GM12878 (cell line): ENCODE measurements at regions not wholly inside any gene's neighbourhood (a gene's known extent, or its start where the extent isn't known, plus 50 kb on each side); places are given as distances from the start of the nearest gene placed in this dataset.

Experiments
- ATAC-seq: fragments of 200-7000 bp; cut with Tn5 transposase; 3 replicates; pipeline ENCODE4 v1.9.1; 2020; ENCODE audit warnings: mild to moderate bottlenecking, moderate library complexity
- BruUV-seq: library from RNA; stranded (reverse); fragments of 400-500 nt; replicated peaks from 2 replicates; lab custom pipeline; 2021; lab: Mats Ljungman, UMichigan
- CTCF ChIA-PET: fragments of 300-600 bp; sonication (Branson Sonifier 250); formaldehyde crosslinking; extraction: SDS; loops from one replicate; lab custom pipeline; 2021; ENCODE audit warnings: inconsistent platforms; lab: Yijun Ruan, JAX
- POLR2A ChIA-PET: fragments of 350-600 bp; formaldehyde crosslinking; extraction: SDS; loops from one replicate; lab custom pipeline; 2021; ENCODE audit warnings: inconsistent platforms; lab: Charles Lee
- RAD21 ChIA-PET: fragments of 300-600 bp; sonication (Branson Sonifier 250); formaldehyde crosslinking; loops from one replicate; lab custom pipeline; 2023; ENCODE audit warnings: antibody characterized with exemption; ENCODE audit not compliant: unreplicated experiment; lab: Charles Lee
- SMC1A ChIA-PET: fragments of 300-600 bp; sonication (Branson Sonifier 250); formaldehyde crosslinking; loops from one replicate; lab custom pipeline; 2023; ENCODE audit not compliant: unreplicated experiment, uncharacterized antibody; lab: Charles Lee
- DNase-seq: peaks from one replicate; pipeline ENCODE4 v3.0.0-alpha.2; 2011; ENCODE audit warnings: low read depth, low spot score
- FAIRE-seq: peaks from 3 replicates; lab custom pipeline; 2011; peaks lifted over from hg19 to GRCh38; lab: Jason Lieb, UNC
- H2AFZ ChIP-seq: 2 replicates; pipeline ENCODE4 v1.6.0; 2011; ENCODE audit warnings: low read depth, low read length, control low read depth; ENCODE audit not compliant: control insufficient read depth
- H3K27ac ChIP-seq: 2 replicates; pipeline ENCODE4 v1.5.1; 2011; ENCODE audit warnings: control low read depth; ENCODE audit not compliant: control insufficient read depth, insufficient read depth
- H3K27me3 ChIP-seq, 2 experiments: replicated peaks in 1 of 2; 2 replicates each; pipeline versions ENCODE4 v1.6.0 to v1.6.1; 2011; ENCODE audit warnings: low read length in 1 of 2; ENCODE audit not compliant: control insufficient read depth in 2 of 2, insufficient read depth in 2 of 2
- H3K36me3 ChIP-seq, 2 experiments: 2 replicates each; pipeline ENCODE4 v1.5.1; 2011; ENCODE audit warnings: low read length in 1 of 2; ENCODE audit not compliant: control insufficient read depth in 2 of 2, insufficient read depth in 2 of 2
- H3K4me1 ChIP-seq: 2 replicates; pipeline ENCODE4 v1.6.1; 2011; ENCODE audit warnings: mild to moderate bottlenecking, low read length, moderate library complexity, mixed read lengths; ENCODE audit not compliant: control insufficient read depth, insufficient read depth
- H3K4me2 ChIP-seq: 2 replicates; pipeline ENCODE4 v1.6.0; 2011; ENCODE audit warnings: control low read depth; ENCODE audit not compliant: control insufficient read depth, insufficient read depth
- H3K4me3 ChIP-seq: fragments of 200-600 bp; sonication (generic); 2 replicates; pipeline ENCODE4 v1.5.1; 2016
- H3K79me2 ChIP-seq: 2 replicates; pipeline ENCODE4 v1.6.0; 2011; ENCODE audit warnings: low read length; ENCODE audit not compliant: control insufficient read depth, insufficient read depth
- H3K9ac ChIP-seq: 2 replicates; pipeline ENCODE4 v1.8.0; 2011; ENCODE audit warnings: low read length, control low read depth, mixed read lengths; ENCODE audit not compliant: control insufficient read depth, insufficient read depth
- H3K9me3 ChIP-seq: replicated peaks from 3 replicates; pipeline ENCODE4 v1.5.1; 2011; ENCODE audit warnings: mild to moderate bottlenecking, low read length; ENCODE audit not compliant: control insufficient read depth, insufficient read depth
- H4K20me1 ChIP-seq: 2 replicates; pipeline ENCODE4 v1.6.0; 2011; ENCODE audit not compliant: control insufficient read depth, insufficient read depth
- CBX5 ChIP-seq: sonication (generic); IDR thresholded peaks from 2 replicates; pipeline ENCODE4 v1.6.1; 2016; ENCODE audit warnings: low read depth, moderate library complexity, mild to moderate bottlenecking, inconsistent platforms
- CHD4 ChIP-seq: fragments of 200-600 bp; sonication (generic); IDR thresholded peaks from 2 replicates; pipeline ENCODE4 v1.6.1; 2016; ENCODE audit warnings: mild to moderate bottlenecking
- FOXK2 ChIP-seq: fragments of 450-650 bp; IDR thresholded peaks from 2 replicates; pipeline ENCODE4 v1.6.1; 2017; ENCODE audit warnings: mild to moderate bottlenecking, moderate library complexity
- PAX5 ChIP-seq: IDR thresholded peaks from 2 replicates; pipeline ENCODE4 v1.6.1; 2011; ENCODE audit warnings: low read depth, low read length, borderline replicate concordance
- SMAD5 ChIP-seq: IDR thresholded peaks from 2 replicates; pipeline ENCODE4 v1.6.1; 2016; ENCODE audit warnings: antibody characterized with exemption, low read depth
- STAT1 ChIP-seq: fragments of 450-650 bp; conservative IDR thresholded peaks from 2 replicates; pipeline ENCODE4 v1.6.1; 2014; ENCODE audit warnings: antibody characterized with exemption, mild to moderate bottlenecking
- STAT3 ChIP-seq: IDR thresholded peaks from 2 replicates; pipeline ENCODE4 v1.6.1; 2011; ENCODE audit warnings: low read depth, low read length, improper control_type of control experiment
- WRNIP1 ChIP-seq: IDR thresholded peaks from 2 replicates; pipeline ENCODE4 v1.6.1; 2011; ENCODE audit warnings: low read depth, low read length, improper control_type of control experiment, borderline replicate concordance
- ZNF24 ChIP-seq: fragments of 450-650 bp; IDR thresholded peaks from 2 replicates; pipeline ENCODE4 v1.6.1; 2017; ENCODE audit warnings: antibody characterized with exemption, mild to moderate bottlenecking
- ZZZ3 ChIP-seq: IDR thresholded peaks from 2 replicates; pipeline ENCODE4 v1.6.1; 2011; ENCODE audit warnings: low read depth; ENCODE audit not compliant: control insufficient read depth, insufficient read length
- WGBS: methylation state at CpG from one replicate; pipeline ENCODE4 v1.1.6; 2016; ENCODE audit warnings: low lambda C conversion rate; ENCODE audit not compliant: insufficient replicate concordance, insufficient coverage; ENCODE audit errors: missing lambda C conversion rate; 5-methylcytosine and 5-hydroxymethylcytosine counted together
- in situ Hi-C: fragments of 300-500 bp; cut with MboI; formaldehyde crosslinking; loops from 9 replicates; pipeline ENCODE4 v1.14.3; 2018; ENCODE audit warnings: mixed read lengths
- intact Hi-C: fragments of 100-400 bp; cut with micrococcal nuclease; formaldehyde crosslinking; loops from one replicate; pipeline ENCODE4 v1.14.2; 2022; ENCODE audit not compliant: unreplicated experiment
- TF ChIP-seq, protein P1 (sequence below): IDR thresholded peaks from 2 replicates; pipeline ENCODE4 v1.6.1; 2012; ENCODE audit warnings: improper control_type of control experiment, low read depth, low read length; ENCODE audit not compliant: insufficient replicate concordance
- TF ChIP-seq, protein P2 (sequence below): fragments of 450-650 bp; IDR thresholded peaks from 2 replicates; pipeline ENCODE4 v1.6.1; 2018; ENCODE audit warnings: mild to moderate bottlenecking, low read depth, moderate library complexity; ENCODE audit not compliant: partially characterized antibody
- TF ChIP-seq, protein P3 (sequence below): fragments of 450-650 bp; IDR thresholded peaks from 2 replicates; pipeline ENCODE4 v1.6.1; 2016; ENCODE audit warnings: mild to moderate bottlenecking

DNA sequence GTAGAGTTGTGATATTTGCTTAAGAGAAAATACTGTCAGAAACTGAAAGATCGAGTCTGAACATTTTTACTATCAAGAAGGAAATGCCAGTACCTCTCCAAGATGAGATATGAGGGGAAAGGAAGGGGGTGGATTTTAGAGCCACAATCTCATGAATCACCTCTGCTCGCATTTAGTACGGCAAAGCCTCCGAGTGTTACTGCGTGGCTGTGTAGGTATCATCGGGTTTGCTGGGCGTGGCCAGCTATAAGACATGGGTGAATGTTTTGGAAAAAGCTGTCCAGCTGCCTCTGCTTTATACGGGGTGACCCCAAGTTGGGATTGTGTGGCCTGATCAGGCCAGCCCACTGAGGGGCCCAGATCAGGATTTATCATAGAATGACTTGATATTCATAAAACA, 826.4 kb downstream of the SOCS6 start (continued):
- TF ChIP-seq, protein P1, sequence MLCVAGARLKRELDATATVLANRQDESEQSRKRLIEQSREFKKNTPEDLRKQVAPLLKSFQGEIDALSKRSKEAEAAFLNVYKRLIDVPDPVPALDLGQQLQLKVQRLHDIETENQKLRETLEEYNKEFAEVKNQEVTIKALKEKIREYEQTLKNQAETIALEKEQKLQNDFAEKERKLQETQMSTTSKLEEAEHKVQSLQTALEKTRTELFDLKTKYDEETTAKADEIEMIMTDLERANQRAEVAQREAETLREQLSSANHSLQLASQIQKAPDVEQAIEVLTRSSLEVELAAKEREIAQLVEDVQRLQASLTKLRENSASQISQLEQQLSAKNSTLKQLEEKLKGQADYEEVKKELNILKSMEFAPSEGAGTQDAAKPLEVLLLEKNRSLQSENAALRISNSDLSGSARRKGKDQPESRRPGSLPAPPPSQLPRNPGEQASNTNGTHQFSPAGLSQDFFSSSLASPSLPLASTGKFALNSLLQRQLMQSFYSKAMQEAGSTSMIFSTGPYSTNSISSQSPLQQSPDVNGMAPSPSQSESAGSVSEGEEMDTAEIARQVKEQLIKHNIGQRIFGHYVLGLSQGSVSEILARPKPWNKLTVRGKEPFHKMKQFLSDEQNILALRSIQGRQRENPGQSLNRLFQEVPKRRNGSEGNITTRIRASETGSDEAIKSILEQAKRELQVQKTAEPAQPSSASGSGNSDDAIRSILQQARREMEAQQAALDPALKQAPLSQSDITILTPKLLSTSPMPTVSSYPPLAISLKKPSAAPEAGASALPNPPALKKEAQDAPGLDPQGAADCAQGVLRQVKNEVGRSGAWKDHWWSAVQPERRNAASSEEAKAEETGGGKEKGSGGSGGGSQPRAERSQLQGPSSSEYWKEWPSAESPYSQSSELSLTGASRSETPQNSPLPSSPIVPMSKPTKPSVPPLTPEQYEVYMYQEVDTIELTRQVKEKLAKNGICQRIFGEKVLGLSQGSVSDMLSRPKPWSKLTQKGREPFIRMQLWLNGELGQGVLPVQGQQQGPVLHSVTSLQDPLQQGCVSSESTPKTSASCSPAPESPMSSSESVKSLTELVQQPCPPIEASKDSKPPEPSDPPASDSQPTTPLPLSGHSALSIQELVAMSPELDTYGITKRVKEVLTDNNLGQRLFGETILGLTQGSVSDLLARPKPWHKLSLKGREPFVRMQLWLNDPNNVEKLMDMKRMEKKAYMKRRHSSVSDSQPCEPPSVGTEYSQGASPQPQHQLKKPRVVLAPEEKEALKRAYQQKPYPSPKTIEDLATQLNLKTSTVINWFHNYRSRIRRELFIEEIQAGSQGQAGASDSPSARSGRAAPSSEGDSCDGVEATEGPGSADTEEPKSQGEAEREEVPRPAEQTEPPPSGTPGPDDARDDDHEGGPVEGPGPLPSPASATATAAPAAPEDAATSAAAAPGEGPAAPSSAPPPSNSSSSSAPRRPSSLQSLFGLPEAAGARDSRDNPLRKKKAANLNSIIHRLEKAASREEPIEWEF = no peak
- TF ChIP-seq CHD4 (no peak), ZNF24 (no peak)

DNA sequence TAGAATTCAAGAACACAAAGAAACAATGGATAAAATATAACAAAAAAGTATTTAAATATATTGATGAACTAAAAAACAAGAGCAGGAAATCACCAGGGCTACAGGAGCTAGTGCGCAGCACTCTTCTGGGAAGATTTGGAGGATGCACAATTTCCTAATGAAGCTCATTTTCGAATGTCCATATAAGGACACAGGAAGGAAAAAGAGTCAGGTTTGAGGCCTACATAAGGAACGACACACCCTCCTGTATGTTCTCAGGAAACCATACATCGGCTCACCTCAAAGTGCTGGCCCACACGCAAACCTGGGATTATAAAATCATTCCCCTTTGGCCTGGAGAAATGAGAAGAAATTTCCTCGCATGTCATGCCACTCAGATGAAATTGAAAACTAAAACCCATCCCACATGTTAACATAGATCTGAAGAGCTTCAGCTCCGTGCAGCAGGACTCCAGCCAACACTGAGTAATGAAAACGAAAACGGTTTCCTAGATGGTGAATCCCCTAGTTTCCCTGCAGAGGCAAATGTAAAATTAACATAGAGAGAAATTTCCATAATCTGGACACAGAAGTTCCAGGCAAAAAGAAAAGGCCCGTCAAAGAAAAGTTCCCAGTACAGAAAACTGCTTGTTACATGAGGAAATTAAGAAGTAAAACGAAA, 825.8 kb downstream of the SOCS6 start:
- no peak for DNase-seq
- TF ChIP-seq PAX5 (no peak), ZZZ3 (no peak), WRNIP1 (no peak), SMAD5 (no peak), FOXK2 (no peak), STAT3 (no peak), STAT1 (no peak), CBX5 (no peak), CHD4 (no peak)
- TF ChIP-seq, protein P2, sequence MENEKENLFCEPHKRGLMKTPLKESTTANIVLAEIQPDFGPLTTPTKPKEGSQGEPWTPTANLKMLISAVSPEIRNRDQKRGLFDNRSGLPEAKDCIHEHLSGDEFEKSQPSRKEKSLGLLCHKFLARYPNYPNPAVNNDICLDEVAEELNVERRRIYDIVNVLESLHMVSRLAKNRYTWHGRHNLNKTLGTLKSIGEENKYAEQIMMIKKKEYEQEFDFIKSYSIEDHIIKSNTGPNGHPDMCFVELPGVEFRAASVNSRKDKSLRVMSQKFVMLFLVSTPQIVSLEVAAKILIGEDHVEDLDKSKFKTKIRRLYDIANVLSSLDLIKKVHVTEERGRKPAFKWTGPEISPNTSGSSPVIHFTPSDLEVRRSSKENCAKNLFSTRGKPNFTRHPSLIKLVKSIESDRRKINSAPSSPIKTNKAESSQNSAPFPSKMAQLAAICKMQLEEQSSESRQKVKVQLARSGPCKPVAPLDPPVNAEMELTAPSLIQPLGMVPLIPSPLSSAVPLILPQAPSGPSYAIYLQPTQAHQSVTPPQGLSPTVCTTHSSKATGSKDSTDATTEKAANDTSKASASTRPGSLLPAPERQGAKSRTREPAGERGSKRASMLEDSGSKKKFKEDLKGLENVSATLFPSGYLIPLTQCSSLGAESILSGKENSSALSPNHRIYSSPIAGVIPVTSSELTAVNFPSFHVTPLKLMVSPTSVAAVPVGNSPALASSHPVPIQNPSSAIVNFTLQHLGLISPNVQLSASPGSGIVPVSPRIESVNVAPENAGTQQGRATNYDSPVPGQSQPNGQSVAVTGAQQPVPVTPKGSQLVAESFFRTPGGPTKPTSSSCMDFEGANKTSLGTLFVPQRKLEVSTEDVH = no peak
- TF ChIP-seq, protein P3, sequence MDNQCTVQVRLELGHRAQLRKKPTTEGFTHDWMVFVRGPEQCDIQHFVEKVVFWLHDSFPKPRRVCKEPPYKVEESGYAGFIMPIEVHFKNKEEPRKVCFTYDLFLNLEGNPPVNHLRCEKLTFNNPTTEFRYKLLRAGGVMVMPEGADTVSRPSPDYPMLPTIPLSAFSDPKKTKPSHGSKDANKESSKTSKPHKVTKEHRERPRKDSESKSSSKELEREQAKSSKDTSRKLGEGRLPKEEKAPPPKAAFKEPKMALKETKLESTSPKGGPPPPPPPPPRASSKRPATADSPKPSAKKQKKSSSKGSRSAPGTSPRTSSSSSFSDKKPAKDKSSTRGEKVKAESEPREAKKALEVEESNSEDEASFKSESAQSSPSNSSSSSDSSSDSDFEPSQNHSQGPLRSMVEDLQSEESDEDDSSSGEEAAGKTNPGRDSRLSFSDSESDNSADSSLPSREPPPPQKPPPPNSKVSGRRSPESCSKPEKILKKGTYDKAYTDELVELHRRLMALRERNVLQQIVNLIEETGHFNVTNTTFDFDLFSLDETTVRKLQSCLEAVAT = no peak

More for the DNA sequence above, 825.8 kb downstream of the SOCS6 start:
- no peak overlapping the region for H3K9ac ChIP-seq
- no peaks in the 10 kb centered on the region for H3K36me3 ChIP-seq
- no peaks in the 10 kb centered on the region for H3K9me3 ChIP-seq
- H3K27me3 ChIP-seq = no peaks in the 10 kb centered on the region
- ChIA-PET RAD21 (interaction anchor here (0.9 kb wide), 1 partner anchor 9 kb away, joined by 3 read pairs; no protein-coding TSS in a partner anchor), POLR2A (no interaction called here), CTCF (interaction anchor here (0.6 to 1.9 kb wide), 4 partner anchors 9 to 115 kb away, joined by 3 to 7 read pairs (median 4); no protein-coding TSS in a partner anchor), SMC1A (interaction anchor here (0.9 to 1.4 kb wide), 4 partner anchors 9 to 115 kb away, joined by 3 to 5 read pairs (median 4); no protein-coding TSS in a partner anchor)
- no peak for FAIRE-seq
- no peaks in the 10 kb centered on the region for H3K79me2 ChIP-seq
- no peaks in the 10 kb centered on the region for H3K4me1 ChIP-seq
- in situ Hi-C loops (no loop called here), intact Hi-C loops (no loop called here)
- BruUV-seq = no TSS peak
- WGBS = 32% methylated on average over 11 of the region's 11 CpGs
- H3K4me2 ChIP-seq = no peak overlapping the region
- H3K4me3 ChIP-seq = no peak overlapping the region
- H2AFZ ChIP-seq = no peak overlapping the region
- ATAC-seq = peak; percentile 38; the same call in 1 of the 3 replicates
- H4K20me1 ChIP-seq = no peaks in the 10 kb centered on the region
- no peak overlapping the region for H3K27ac ChIP-seq
